ENCODE measurements at regions not wholly inside any gene's neighbourhood (a gene's known extent, or its start where the extent isn't known, plus 50 kb on each side); places are given as distances from the start of the nearest gene placed in this dataset.
A peak's percentile ranks its signal among the peaks of the same experiment; 100 is the strongest.
"Not testable (repeated sequence)": the region's sequence is repeated elsewhere in the genome, so short reads cannot be mapped to it uniquely, and the experiment has no call there.

GRCh38 chr2:132009177-132009873, 152.4 kb downstream of the ANKRD30BL start:
- Histone ChIP-seq H3K36me3 (ENCODE audit: control insufficient read depth, insufficient read depth, low read length) (no peaks in the 10 kb centered on the region), H3K9me3 (ENCODE audit: control insufficient read depth, insufficient read depth, low read depth, low read length) (no peaks in the 10 kb centered on the region), H3K9ac (ENCODE audit: low read length) (no peak overlapping the region), H3K4me1 (ENCODE audit: control insufficient read depth, insufficient read depth, low read length) (no peaks in the 10 kb centered on the region), H3K4me3 (ENCODE audit: low read depth, low read length) (peak overlapping the region; percentile 46; the same call in 1 of the 2 replicates), H3K27ac (ENCODE audit: low read depth, low read length) (no peak overlapping the region), H3K27me3 (ENCODE audit: control insufficient read depth, insufficient read depth, low read length) (peaks cover 53% of the 10 kb centered on the region)

- not testable (repeated sequence) for H3K27ac ChIP-seq (ENCODE audit: low read depth, low read length); H3K9ac ChIP-seq (ENCODE audit: low read length); H3K9me3 ChIP-seq (ENCODE audit: control insufficient read depth, insufficient read depth, low read depth, low read length); H3K4me3 ChIP-seq (ENCODE audit: low read depth, low read length); H3K4me1 ChIP-seq (ENCODE audit: control insufficient read depth, insufficient read depth, low read length); H3K36me3 ChIP-seq (ENCODE audit: control insufficient read depth, insufficient read depth, low read length); H3K27me3 ChIP-seq (ENCODE audit: control insufficient read depth, insufficient read depth, low read length)
These were observed 171.0 kb downstream of the ANKRD30BL start for GRCh38 chr2:131990751-131991150.

- not testable (repeated sequence) for H3K27me3 ChIP-seq (ENCODE audit: control insufficient read depth, insufficient read depth, low read length); H3K9ac ChIP-seq (ENCODE audit: low read length); H3K9me3 ChIP-seq (ENCODE audit: control insufficient read depth, insufficient read depth, low read depth, low read length)
These were observed 195.1 kb downstream of the ANKRD30BL start for GRCh38 chr2:131966671-131967070.

GRCh38 chr2:131966256-131966655, 195.5 kb downstream of the ANKRD30BL start:
- Histone ChIP-seq H3K9ac (ENCODE audit: low read length) (no peak overlapping the region), H3K4me3 (ENCODE audit: low read depth, low read length) (no peak overlapping the region), H3K9me3 (ENCODE audit: control insufficient read depth, insufficient read depth, low read depth, low read length) (0 out of 2 replicates have a peak, but pooled peaks cover 4% of the 10 kb centered on the region), H3K27ac (ENCODE audit: low read depth, low read length) (no peak overlapping the region), H3K4me1 (ENCODE audit: control insufficient read depth, insufficient read depth, low read length) (no peaks in the 10 kb centered on the region), H3K27me3 (ENCODE audit: control insufficient read depth, insufficient read depth, low read length) (no peaks in the 10 kb centered on the region), H3K36me3 (ENCODE audit: control insufficient read depth, insufficient read depth, low read length) (no peaks in the 10 kb centered on the region)

More at GRCh38 chr2:131966671-131967070, 195.1 kb downstream of the ANKRD30BL start:
- not testable (repeated sequence) for H3K36me3 ChIP-seq (ENCODE audit: control insufficient read depth, insufficient read depth, low read length); H3K4me3 ChIP-seq (ENCODE audit: low read depth, low read length); H3K4me1 ChIP-seq (ENCODE audit: control insufficient read depth, insufficient read depth, low read length); H3K27ac ChIP-seq (ENCODE audit: low read depth, low read length)

- H3K36me3 ChIP-seq (ENCODE audit: control insufficient read depth, insufficient read depth, low read length); H3K27ac ChIP-seq (ENCODE audit: low read depth, low read length); H3K27me3 ChIP-seq (ENCODE audit: control insufficient read depth, insufficient read depth, low read length); H3K9ac ChIP-seq (ENCODE audit: low read length); H3K4me3 ChIP-seq (ENCODE audit: low read depth, low read length); H3K4me1 ChIP-seq (ENCODE audit: control insufficient read depth, insufficient read depth, low read length); H3K9me3 ChIP-seq (ENCODE audit: control insufficient read depth, insufficient read depth, low read depth, low read length): not testable (repeated sequence)
These were observed 203.6 kb downstream of the ANKRD30BL start for GRCh38 chr2:131958019-131958609.

GRCh38 chr2:131948641-131949040, 213.1 kb downstream of the ANKRD30BL start:
- H3K9ac ChIP-seq (ENCODE audit: low read length); H3K27me3 ChIP-seq (ENCODE audit: control insufficient read depth, insufficient read depth, low read length); H3K4me3 ChIP-seq (ENCODE audit: low read depth, low read length); H3K9me3 ChIP-seq (ENCODE audit: control insufficient read depth, insufficient read depth, low read depth, low read length); H3K4me1 ChIP-seq (ENCODE audit: control insufficient read depth, insufficient read depth, low read length); H3K27ac ChIP-seq (ENCODE audit: low read depth, low read length); H3K36me3 ChIP-seq (ENCODE audit: control insufficient read depth, insufficient read depth, low read length): not testable (repeated sequence)

GRCh38 chr2:131923287-131923686, 238.5 kb downstream of the ANKRD30BL start:
- not testable (repeated sequence) for H3K9me3 ChIP-seq (ENCODE audit: control insufficient read depth, insufficient read depth, low read depth, low read length); H3K27ac ChIP-seq (ENCODE audit: low read depth, low read length); H3K9ac ChIP-seq (ENCODE audit: low read length); H3K27me3 ChIP-seq (ENCODE audit: control insufficient read depth, insufficient read depth, low read length); H3K36me3 ChIP-seq (ENCODE audit: control insufficient read depth, insufficient read depth, low read length); H3K4me1 ChIP-seq (ENCODE audit: control insufficient read depth, insufficient read depth, low read length); H3K4me3 ChIP-seq (ENCODE audit: low read depth, low read length)

- not testable (repeated sequence) for H3K27ac ChIP-seq (ENCODE audit: low read depth, low read length); H3K4me3 ChIP-seq (ENCODE audit: low read depth, low read length); H3K9me3 ChIP-seq (ENCODE audit: control insufficient read depth, insufficient read depth, low read depth, low read length); H3K4me1 ChIP-seq (ENCODE audit: control insufficient read depth, insufficient read depth, low read length); H3K27me3 ChIP-seq (ENCODE audit: control insufficient read depth, insufficient read depth, low read length); H3K36me3 ChIP-seq (ENCODE audit: control insufficient read depth, insufficient read depth, low read length); H3K9ac ChIP-seq (ENCODE audit: low read length)
These were observed 238.9 kb downstream of the ANKRD30BL start for GRCh38 chr2:131922854-131923253.
